Thyroid gland (tissue), 4 donors: ENCODE measurements at regions not wholly inside any gene's neighbourhood (a gene's known extent, or its start where the extent isn't known, plus 50 kb on each side); places are given as distances from the start of the nearest gene placed in this dataset.

Source experiments
- POLR2A ChIP-seq, 2 donors: fragments of 450-650 bp; IDR thresholded peaks; one replicate each; pipeline ENCODE4 v1.6.1; 2017; ENCODE audit warnings: antibody characterized with exemption in 2 of 2, mild to moderate bottlenecking in 2 of 2, moderate library complexity in 1 of 2
- TF ChIP-seq, protein P1 (sequence below), 6 experiments: fragments of 200-600 bp in 3 of 6; fragments of 450-650 bp in 3 of 6; sonication (generic) in 3 of 6; IDR thresholded peaks; one replicate each; pipeline ENCODE4 v1.5.1; 2016 to 2019; ENCODE audit warnings: antibody characterized with exemption in 6 of 6, mild to moderate bottlenecking in 2 of 6, inconsistent platforms in 1 of 6, moderate library complexity in 1 of 6

DNA sequence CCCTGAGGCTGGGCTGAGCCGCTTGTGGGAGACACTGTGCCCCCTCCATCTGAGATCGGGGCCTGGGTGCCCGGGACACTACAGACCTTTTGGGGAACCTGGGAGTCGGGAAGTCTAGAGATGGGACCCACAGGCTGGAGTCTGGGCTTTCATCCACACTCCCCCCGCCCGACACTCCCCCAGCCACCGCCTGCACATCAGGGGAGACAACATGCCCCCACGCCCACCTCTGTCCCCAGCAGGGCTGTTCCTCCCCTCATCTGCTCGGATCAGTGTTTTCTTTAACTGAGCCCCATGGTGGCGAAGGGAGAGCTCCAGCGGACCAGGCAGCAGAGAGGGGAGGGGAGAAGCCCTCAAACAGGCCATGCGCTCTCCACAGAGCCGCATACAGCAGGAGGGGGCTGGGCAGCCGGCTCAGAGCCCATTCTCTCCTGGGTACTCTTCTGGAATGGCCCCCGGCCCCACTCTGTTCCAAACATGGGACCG is 174.7 kb downstream of the IGLL1 start:
- TF ChIP-seq, protein P1, sequence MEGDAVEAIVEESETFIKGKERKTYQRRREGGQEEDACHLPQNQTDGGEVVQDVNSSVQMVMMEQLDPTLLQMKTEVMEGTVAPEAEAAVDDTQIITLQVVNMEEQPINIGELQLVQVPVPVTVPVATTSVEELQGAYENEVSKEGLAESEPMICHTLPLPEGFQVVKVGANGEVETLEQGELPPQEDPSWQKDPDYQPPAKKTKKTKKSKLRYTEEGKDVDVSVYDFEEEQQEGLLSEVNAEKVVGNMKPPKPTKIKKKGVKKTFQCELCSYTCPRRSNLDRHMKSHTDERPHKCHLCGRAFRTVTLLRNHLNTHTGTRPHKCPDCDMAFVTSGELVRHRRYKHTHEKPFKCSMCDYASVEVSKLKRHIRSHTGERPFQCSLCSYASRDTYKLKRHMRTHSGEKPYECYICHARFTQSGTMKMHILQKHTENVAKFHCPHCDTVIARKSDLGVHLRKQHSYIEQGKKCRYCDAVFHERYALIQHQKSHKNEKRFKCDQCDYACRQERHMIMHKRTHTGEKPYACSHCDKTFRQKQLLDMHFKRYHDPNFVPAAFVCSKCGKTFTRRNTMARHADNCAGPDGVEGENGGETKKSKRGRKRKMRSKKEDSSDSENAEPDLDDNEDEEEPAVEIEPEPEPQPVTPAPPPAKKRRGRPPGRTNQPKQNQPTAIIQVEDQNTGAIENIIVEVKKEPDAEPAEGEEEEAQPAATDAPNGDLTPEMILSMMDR (IDR thresholded peaks at IDR 0.05) = no peak
- no peak for TF ChIP-seq POLR2A (IDR thresholded peaks at IDR 0.05)
